ENCODE measurements at regions not wholly inside any gene's neighbourhood (a gene's known extent, or its start where the extent isn't known, plus 50 kb on each side); places are given as distances from the start of the nearest gene placed in this dataset.

- H3K27ac ChIP-seq (ENCODE audit: low read depth, low read length): no peak overlapping the region
Observed at GRCh38 chr11:128021349-128022006, 565.9 kb downstream of the ETS1 start.

GRCh38 chr11:128018692-128019091, 568.7 kb downstream of the ETS1 start:
- H3K79me2 ChIP-seq (ENCODE audit: control insufficient read depth, low read length): no peaks in the 10 kb centered on the region
- H3F3A ChIP-seq (ENCODE audit: control insufficient read depth, insufficient read depth): no peaks in the 10 kb centered on the region
- H3K27ac ChIP-seq (ENCODE audit: low read depth, low read length): no peak overlapping the region
- no peaks in the 10 kb centered on the region for H4K20me1 ChIP-seq (ENCODE audit: control insufficient read depth, insufficient read depth, low read depth, low read length)
- TF ChIP-seq EZH2phosphoT487 (IDR thresholded peaks at IDR 0.05; ENCODE audit: borderline replicate concordance, low read length) (no peak), CTCF (IDR thresholded peaks at IDR 0.05; ENCODE audit: low read depth, low read length, poor library complexity, severe bottlenecking) (no peak)
- H3K4me3 ChIP-seq (ENCODE audit: low read length): no peak overlapping the region
- no peaks in the 10 kb centered on the region for H3K36me3 ChIP-seq (ENCODE audit: control insufficient read depth, low read length)
- no peak overlapping the region for H3K4me2 ChIP-seq (ENCODE audit: low read length)
- no peaks in the 10 kb centered on the region for H3K27me3 ChIP-seq (ENCODE audit: control insufficient read depth, low read length)
- H3K9me3 ChIP-seq (ENCODE audit: control insufficient read depth, insufficient read depth, low read length): no peaks in the 10 kb centered on the region
- no peaks in the 10 kb centered on the region for H3K4me1 ChIP-seq (ENCODE audit: control insufficient read depth, low read length)
- no peaks in the 10 kb centered on the region for H3K9me2 ChIP-seq (replicated peaks; ENCODE audit: control insufficient read depth, low read length)

More at GRCh38 chr11:128021349-128022006, 565.9 kb downstream of the ETS1 start:
- no peaks in the 10 kb centered on the region for H3K36me3 ChIP-seq (ENCODE audit: control insufficient read depth, low read length)
- H3K4me1 ChIP-seq (ENCODE audit: control insufficient read depth, low read length): no peaks in the 10 kb centered on the region
- H4K20me1 ChIP-seq (ENCODE audit: control insufficient read depth, insufficient read depth, low read depth, low read length): no peaks in the 10 kb centered on the region
- H3K27me3 ChIP-seq (ENCODE audit: control insufficient read depth, low read length): no peaks in the 10 kb centered on the region
- H3F3A ChIP-seq (ENCODE audit: control insufficient read depth, insufficient read depth): no peaks in the 10 kb centered on the region
- H3K9me3 ChIP-seq (ENCODE audit: control insufficient read depth, insufficient read depth, low read length): no peaks in the 10 kb centered on the region
- no peak overlapping the region for H3K4me3 ChIP-seq (ENCODE audit: low read length)
- H3K9me2 ChIP-seq (replicated peaks; ENCODE audit: control insufficient read depth, low read length): no peaks in the 10 kb centered on the region
- H3K4me2 ChIP-seq (ENCODE audit: low read length): no peak overlapping the region
- no peaks in the 10 kb centered on the region for H3K79me2 ChIP-seq (ENCODE audit: control insufficient read depth, low read length)
- TF ChIP-seq CTCF (IDR thresholded peaks at IDR 0.05; ENCODE audit: low read depth, low read length, poor library complexity, severe bottlenecking) (no peak), EZH2phosphoT487 (IDR thresholded peaks at IDR 0.05; ENCODE audit: borderline replicate concordance, low read length) (no peak)

- H3F3A ChIP-seq (ENCODE audit: control insufficient read depth, insufficient read depth): no peaks in the 10 kb centered on the region
- no peaks in the 10 kb centered on the region for H3K4me1 ChIP-seq (ENCODE audit: control insufficient read depth, low read length)
- TF ChIP-seq CTCF (IDR thresholded peaks at IDR 0.05; ENCODE audit: low read depth, low read length, poor library complexity, severe bottlenecking): no peak
- no peak for TF ChIP-seq EZH2phosphoT487 (IDR thresholded peaks at IDR 0.05; ENCODE audit: borderline replicate concordance, low read length)
Observed at GRCh38 chr11:128005562-128005961, 581.8 kb downstream of the ETS1 start.

More at GRCh38 chr11:128005562-128005961, 581.8 kb downstream of the ETS1 start:
- no peak overlapping the region for H3K27ac ChIP-seq (ENCODE audit: low read depth, low read length)
- no peak overlapping the region for H3K4me2 ChIP-seq (ENCODE audit: low read length)
- no peaks in the 10 kb centered on the region for H3K27me3 ChIP-seq (ENCODE audit: control insufficient read depth, low read length)
- H3K36me3 ChIP-seq (ENCODE audit: control insufficient read depth, low read length): no peaks in the 10 kb centered on the region
- H3K9me3 ChIP-seq (ENCODE audit: control insufficient read depth, insufficient read depth, low read length): no peaks in the 10 kb centered on the region
- H4K20me1 ChIP-seq (ENCODE audit: control insufficient read depth, insufficient read depth, low read depth, low read length): no peaks in the 10 kb centered on the region
- no peaks in the 10 kb centered on the region for H3K79me2 ChIP-seq (ENCODE audit: control insufficient read depth, low read length)
- no peak overlapping the region for H3K4me3 ChIP-seq (ENCODE audit: low read length)
- no peaks in the 10 kb centered on the region for H3K9me2 ChIP-seq (replicated peaks; ENCODE audit: control insufficient read depth, low read length)

All from DOHH2 (cell line).